ENCODE measurements at regions not wholly inside any gene's neighbourhood (a gene's known extent, or its start where the extent isn't known, plus 50 kb on each side); places are given as distances from the start of the nearest gene placed in this dataset.

GRCh38 chr4:16442296-16442695, 216.0 kb upstream of the TAPT1 start:
- Mint-ChIP-seq H3K4me3 (ENCODE audit: unreplicated experiment) (no peak overlapping the region), H3K27ac (ENCODE audit: unreplicated experiment) (no peak overlapping the region), H3K36me3 (ENCODE audit: low read depth, unreplicated experiment) (peaks cover 6% of the 10 kb centered on the region), H3K9me3 (ENCODE audit: unreplicated experiment) (peaks cover 5% of the 10 kb centered on the region), H3K4me1 (ENCODE audit: unreplicated experiment) (peaks cover 6% of the 10 kb centered on the region), H3K27me3 (ENCODE audit: unreplicated experiment) (peaks cover 1% of the 10 kb centered on the region)
- DNase-seq (ENCODE audit: low spot score) = no peak
- TF ChIP-seq, protein P1, sequence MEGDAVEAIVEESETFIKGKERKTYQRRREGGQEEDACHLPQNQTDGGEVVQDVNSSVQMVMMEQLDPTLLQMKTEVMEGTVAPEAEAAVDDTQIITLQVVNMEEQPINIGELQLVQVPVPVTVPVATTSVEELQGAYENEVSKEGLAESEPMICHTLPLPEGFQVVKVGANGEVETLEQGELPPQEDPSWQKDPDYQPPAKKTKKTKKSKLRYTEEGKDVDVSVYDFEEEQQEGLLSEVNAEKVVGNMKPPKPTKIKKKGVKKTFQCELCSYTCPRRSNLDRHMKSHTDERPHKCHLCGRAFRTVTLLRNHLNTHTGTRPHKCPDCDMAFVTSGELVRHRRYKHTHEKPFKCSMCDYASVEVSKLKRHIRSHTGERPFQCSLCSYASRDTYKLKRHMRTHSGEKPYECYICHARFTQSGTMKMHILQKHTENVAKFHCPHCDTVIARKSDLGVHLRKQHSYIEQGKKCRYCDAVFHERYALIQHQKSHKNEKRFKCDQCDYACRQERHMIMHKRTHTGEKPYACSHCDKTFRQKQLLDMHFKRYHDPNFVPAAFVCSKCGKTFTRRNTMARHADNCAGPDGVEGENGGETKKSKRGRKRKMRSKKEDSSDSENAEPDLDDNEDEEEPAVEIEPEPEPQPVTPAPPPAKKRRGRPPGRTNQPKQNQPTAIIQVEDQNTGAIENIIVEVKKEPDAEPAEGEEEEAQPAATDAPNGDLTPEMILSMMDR (IDR thresholded peaks at IDR 0.05; ENCODE audit: unreplicated experiment) = no peak

GRCh38 chr4:16439768-16440167, 213.5 kb upstream of the TAPT1 start:
- Mint-ChIP-seq H3K27me3 (ENCODE audit: unreplicated experiment) (peaks cover 1% of the 10 kb centered on the region), H3K4me3 (ENCODE audit: unreplicated experiment) (no peak overlapping the region), H3K27ac (ENCODE audit: unreplicated experiment) (no peak overlapping the region), H3K4me1 (ENCODE audit: unreplicated experiment) (peaks cover 6% of the 10 kb centered on the region), H3K36me3 (ENCODE audit: low read depth, unreplicated experiment) (peaks cover 6% of the 10 kb centered on the region), H3K9me3 (ENCODE audit: unreplicated experiment) (peaks cover 5% of the 10 kb centered on the region)
- TF ChIP-seq, protein P1 (IDR thresholded peaks at IDR 0.05; ENCODE audit: unreplicated experiment) = no peak
- no peak for DNase-seq (ENCODE audit: low spot score)

GRCh38 chr4:16438986-16439385, 212.7 kb upstream of the TAPT1 start:
- peaks cover 5% of the 10 kb centered on the region for H3K9me3 Mint-ChIP-seq (ENCODE audit: unreplicated experiment)
- no peak overlapping the region for H3K27ac Mint-ChIP-seq (ENCODE audit: unreplicated experiment)
- no peak for DNase-seq (ENCODE audit: low spot score)
- TF ChIP-seq, protein P1 (IDR thresholded peaks at IDR 0.05; ENCODE audit: unreplicated experiment) = no peak
- peaks cover 6% of the 10 kb centered on the region for H3K4me1 Mint-ChIP-seq (ENCODE audit: unreplicated experiment)
- H3K36me3 Mint-ChIP-seq (ENCODE audit: low read depth, unreplicated experiment) = peaks cover 6% of the 10 kb centered on the region
- peaks cover 1% of the 10 kb centered on the region for H3K27me3 Mint-ChIP-seq (ENCODE audit: unreplicated experiment)
- no peak overlapping the region for H3K4me3 Mint-ChIP-seq (ENCODE audit: unreplicated experiment)

DNA sequence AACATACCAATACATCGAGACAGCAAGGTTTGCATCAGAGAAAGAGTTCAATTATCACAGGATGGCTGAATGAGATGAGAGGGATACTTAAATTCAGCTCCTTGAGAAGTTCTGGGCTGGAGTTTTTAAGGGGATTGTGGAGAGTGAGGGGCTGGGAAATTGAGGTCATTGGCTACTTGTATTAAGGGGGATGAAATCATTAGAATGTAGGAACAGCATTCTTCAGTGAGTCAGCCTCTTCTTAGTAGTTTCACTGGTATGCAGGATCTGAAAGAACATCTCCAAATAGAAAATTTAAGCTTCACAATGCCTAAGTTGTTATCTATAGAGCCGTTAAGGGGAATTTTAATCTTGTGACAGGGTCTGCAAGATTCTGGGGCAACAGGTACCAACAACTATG, 211.6 kb upstream of the TAPT1 start:
- Mint-ChIP-seq H3K4me1 (ENCODE audit: unreplicated experiment) (peaks cover 6% of the 10 kb centered on the region), H3K9me3 (ENCODE audit: unreplicated experiment) (peaks cover 5% of the 10 kb centered on the region), H3K27ac (ENCODE audit: unreplicated experiment) (no peak overlapping the region), H3K36me3 (ENCODE audit: low read depth, unreplicated experiment) (peaks cover 6% of the 10 kb centered on the region), H3K27me3 (ENCODE audit: unreplicated experiment) (peaks cover 1% of the 10 kb centered on the region), H3K4me3 (ENCODE audit: unreplicated experiment) (no peak overlapping the region)
- TF ChIP-seq, protein P1 (IDR thresholded peaks at IDR 0.05; ENCODE audit: unreplicated experiment) = no peak
- DNase-seq (ENCODE audit: low spot score) = no peak

DNA sequence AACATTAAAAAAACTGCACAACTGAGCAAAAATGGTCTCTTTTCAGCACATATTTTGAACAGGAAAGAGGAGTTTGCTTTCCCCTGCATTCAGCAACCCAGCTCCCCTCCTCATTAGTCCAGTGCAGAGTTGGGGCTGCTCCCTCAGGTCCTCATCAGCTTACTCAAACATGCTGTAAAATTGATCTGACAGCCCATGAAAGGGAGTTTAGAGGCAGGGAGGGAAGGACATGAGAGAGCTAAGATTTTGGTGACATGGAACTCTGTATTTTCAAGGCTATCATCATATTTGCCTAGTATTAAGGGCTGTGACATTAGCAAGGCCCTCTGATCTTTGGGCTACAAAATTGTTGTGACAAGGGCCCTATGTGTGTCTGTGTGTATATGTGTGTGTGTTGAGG, 205.6 kb upstream of the TAPT1 start:
- Mint-ChIP-seq H3K36me3 (ENCODE audit: low read depth, unreplicated experiment) (no peaks in the 10 kb centered on the region), H3K9me3 (ENCODE audit: unreplicated experiment) (no peaks in the 10 kb centered on the region), H3K27me3 (ENCODE audit: unreplicated experiment) (no peaks in the 10 kb centered on the region), H3K4me1 (ENCODE audit: unreplicated experiment) (no peaks in the 10 kb centered on the region), H3K27ac (ENCODE audit: unreplicated experiment) (no peak overlapping the region), H3K4me3 (ENCODE audit: unreplicated experiment) (no peak overlapping the region)
- TF ChIP-seq, protein P1 (IDR thresholded peaks at IDR 0.05; ENCODE audit: unreplicated experiment) = no peak
- DNase-seq (ENCODE audit: low spot score) = no peak
